Mesenchymal stem cell (in vitro differentiated cells and primary cell): ENCODE measurements at regions not wholly inside any gene's neighbourhood (a gene's known extent, or its start where the extent isn't known, plus 50 kb on each side); places are given as distances from the start of the nearest gene placed in this dataset.

Experiments used
- DNase-seq: peaks from one replicate; pipeline ENCODE4 v3.0.0-alpha.2; 2013
- H2AFZ ChIP-seq: one replicate; pipeline ENCODE4 v1.6.1; 2013; ENCODE audit warnings: low read depth, mild to moderate bottlenecking, control low read depth, inconsistent platforms, low read length, moderate library complexity
- H2AK5ac ChIP-seq: 2 replicates; pipeline ENCODE4 v1.6.1; 2013; ENCODE audit warnings: low read length, moderate library complexity, mild to moderate bottlenecking, inconsistent platforms; ENCODE audit not compliant: severe bottlenecking
- H2BK120ac ChIP-seq: one replicate; pipeline ENCODE4 v1.6.1; 2013; ENCODE audit warnings: low read depth, mild to moderate bottlenecking, inconsistent platforms, low read length, moderate library complexity
- H2BK12ac ChIP-seq, 2 experiments: one replicate each; pipeline ENCODE4 v1.6.1; 2013; ENCODE audit warnings: inconsistent platforms in 2 of 2, low read length in 2 of 2, mild to moderate bottlenecking in 2 of 2, moderate library complexity in 2 of 2, control low read depth in 1 of 2
- H2BK15ac ChIP-seq: one replicate; pipeline ENCODE4 v1.6.1; 2013; ENCODE audit warnings: mild to moderate bottlenecking, low read depth, inconsistent platforms; ENCODE audit not compliant: poor library complexity, severe bottlenecking
- H2BK5ac ChIP-seq: 2 replicates; pipeline ENCODE4 v1.6.1; 2013; ENCODE audit warnings: low read depth, mild to moderate bottlenecking, low read length, control low read depth, inconsistent platforms; ENCODE audit not compliant: poor library complexity, severe bottlenecking
- H3K14ac ChIP-seq, 2 experiments: one replicate each; pipeline ENCODE4 v1.6.1; 2013; ENCODE audit warnings: inconsistent platforms in 2 of 2, low read length in 2 of 2, control low read depth in 1 of 2, mild to moderate bottlenecking in 1 of 2, moderate library complexity in 1 of 2
- H3K18ac ChIP-seq, 2 experiments: one replicate each; pipeline ENCODE4 v1.6.1; 2013; ENCODE audit warnings: inconsistent platforms in 2 of 2, low read length in 2 of 2, control low read depth in 1 of 2, low read depth in 1 of 2, mild to moderate bottlenecking in 1 of 2
- H3K23ac ChIP-seq, 2 experiments: one replicate each; pipeline ENCODE4 v1.6.1; 2013; ENCODE audit warnings: inconsistent platforms in 2 of 2, low read length in 2 of 2, mild to moderate bottlenecking in 2 of 2, moderate library complexity in 2 of 2, control low read depth in 1 of 2
- H3K27ac ChIP-seq: 2 replicates; pipeline ENCODE4 v1.5.1; 2013; ENCODE audit warnings: mild to moderate bottlenecking, moderate library complexity, low read length, control low read depth, inconsistent platforms; ENCODE audit not compliant: poor library complexity, severe bottlenecking
- H3K27me3 ChIP-seq, 2 experiments: 2 replicates each; pipeline versions ENCODE4 v1.6.1 to v1.7.0; 2013; ENCODE audit warnings: low read length in 2 of 2, mild to moderate bottlenecking in 2 of 2, moderate library complexity in 2 of 2, control low read depth in 1 of 2, inconsistent platforms in 1 of 2; ENCODE audit not compliant: control insufficient read depth in 1 of 2, insufficient read depth in 1 of 2
- H3K36me3 ChIP-seq, 2 experiments: 2 replicates each; pipeline versions ENCODE4 v1.6.1 to v1.7.0; 2013; ENCODE audit warnings: low read length in 2 of 2, control low read depth in 1 of 2, inconsistent platforms in 1 of 2, low read depth in 1 of 2, mild to moderate bottlenecking in 1 of 2; ENCODE audit not compliant: insufficient read depth in 2 of 2, control insufficient read depth in 1 of 2
- H3K4ac ChIP-seq, 2 experiments: one replicate each; pipeline ENCODE4 v1.6.1; 2013; ENCODE audit warnings: inconsistent platforms in 2 of 2, low read length in 2 of 2, mild to moderate bottlenecking in 2 of 2, moderate library complexity in 2 of 2, control low read depth in 1 of 2, low read depth in 1 of 2
- H3K4me1 ChIP-seq: 2 replicates; pipeline ENCODE4 v1.6.1; 2013; ENCODE audit warnings: low read depth, low read length, control low read depth; ENCODE audit not compliant: control insufficient read depth, insufficient read depth
- H3K4me2 ChIP-seq: 2 replicates; pipeline ENCODE4 v1.6.1; 2013; ENCODE audit warnings: low read length, mild to moderate bottlenecking, inconsistent platforms; ENCODE audit not compliant: poor library complexity, severe bottlenecking
- H3K4me3 ChIP-seq, 2 experiments: 2 replicates each; pipeline versions ENCODE4 v1.5.1 to v1.7.0; 2013; ENCODE audit warnings: low read length in 2 of 2, mild to moderate bottlenecking in 2 of 2, control low read depth in 1 of 2, low read depth in 1 of 2; ENCODE audit not compliant: insufficient read depth in 1 of 2
- H3K79me1 ChIP-seq: replicated peaks from 2 replicates; pipeline ENCODE4 v1.6.1; 2013; ENCODE audit warnings: mild to moderate bottlenecking, control low read depth, low read length, inconsistent platforms; ENCODE audit not compliant: poor library complexity, severe bottlenecking
- H3K9ac ChIP-seq: 2 replicates; pipeline ENCODE4 v1.7.0; 2013; ENCODE audit warnings: mild to moderate bottlenecking, low read length, moderate library complexity
- H3K9me3 ChIP-seq: 2 replicates; pipeline ENCODE4 v1.7.0; 2013; ENCODE audit warnings: mild to moderate bottlenecking, low read length; ENCODE audit not compliant: control insufficient read depth
- H4K8ac ChIP-seq: one replicate; pipeline ENCODE4 v1.6.1; 2013; ENCODE audit warnings: inconsistent platforms, mild to moderate bottlenecking, low read length, moderate library complexity
- H4K91ac ChIP-seq: one replicate; pipeline ENCODE4 v1.6.1; 2013; ENCODE audit warnings: mild to moderate bottlenecking, low read length, inconsistent platforms
- WGBS: methylation state at CpG from one replicate; pipeline ENCODE4 v1.1.7; 2013; ENCODE audit warnings: mixed read lengths; 5-methylcytosine and 5-hydroxymethylcytosine counted together

- no peak overlapping the region for H2BK120ac ChIP-seq
- no peak overlapping the region for H2BK5ac ChIP-seq
- H3K4me3 ChIP-seq = no peak overlapping the region
- DNase-seq = no peak
- peaks cover 2% of the 10 kb centered on the region for H3K9me3 ChIP-seq
- no peak overlapping the region for H3K27ac ChIP-seq
- no peak overlapping the region for H3K4me2 ChIP-seq
- no peaks in the 10 kb centered on the region for H3K79me1 ChIP-seq
- no peak overlapping the region for H3K9ac ChIP-seq
- WGBS = no CpG with 5 or more reads among the region's 1 CpG
- no peak overlapping the region for H2AFZ ChIP-seq
- H3K23ac ChIP-seq = no peak overlapping the region
- H3K36me3 ChIP-seq = no peaks in the 10 kb centered on the region
- H4K8ac ChIP-seq = no peak overlapping the region
- no peaks in the 10 kb centered on the region for H3K4me1 ChIP-seq
- H2BK12ac ChIP-seq = no peak overlapping the region
- H2AK5ac ChIP-seq = no peak overlapping the region
- H3K4ac ChIP-seq = no peak overlapping the region
- H3K18ac ChIP-seq = no peak overlapping the region
- H3K27me3 ChIP-seq = no peaks in the 10 kb centered on the region
- H2BK15ac ChIP-seq = no peak overlapping the region
- H3K14ac ChIP-seq = no peak overlapping the region
- no peak overlapping the region for H4K91ac ChIP-seq
Observed at GRCh38 chr4:28947374-28947773, 1772.8 kb upstream of the PCDH7 start.

- no peaks in the 10 kb centered on the region for H3K36me3 ChIP-seq
- H3K27ac ChIP-seq = no peak overlapping the region
- H3K4me2 ChIP-seq = no peak overlapping the region
- H3K79me1 ChIP-seq = no peaks in the 10 kb centered on the region
- no peak overlapping the region for H3K4me3 ChIP-seq
- H3K18ac ChIP-seq = no peak overlapping the region
- no peak overlapping the region for H3K14ac ChIP-seq
- H3K4me1 ChIP-seq = no peaks in the 10 kb centered on the region
- H2AFZ ChIP-seq = no peak overlapping the region
- no peak overlapping the region for H2BK5ac ChIP-seq
- no peak for DNase-seq
- no peaks in the 10 kb centered on the region for H3K9me3 ChIP-seq
- H3K4ac ChIP-seq = no peak overlapping the region
- no peak overlapping the region for H2BK15ac ChIP-seq
- no peak overlapping the region for H2BK120ac ChIP-seq
- no peak overlapping the region for H4K8ac ChIP-seq
- H3K23ac ChIP-seq = no peak overlapping the region
- H4K91ac ChIP-seq = no peak overlapping the region
- H3K9ac ChIP-seq = no peak overlapping the region
- WGBS = no CpG with 5 or more reads among the region's 2 CpGs
- no peak overlapping the region for H2BK12ac ChIP-seq
- no peaks in the 10 kb centered on the region for H3K27me3 ChIP-seq
- H2AK5ac ChIP-seq = no peak overlapping the region
Observed at GRCh38 chr4:28948501-28948900, 1771.7 kb upstream of the PCDH7 start.

- H3K4ac ChIP-seq = peak overlapping the region in 1 of 2 experiments; percentile 75
Observed at GRCh38 chr4:28966982-28967381, 1753.2 kb upstream of the PCDH7 start.

GRCh38 chr4:28973587-28974350, 1746.4 kb upstream of the PCDH7 start:
- H2AFZ ChIP-seq = no peak overlapping the region
- no peak overlapping the region for H2BK15ac ChIP-seq
- no peak overlapping the region for H3K4ac ChIP-seq
- no peak overlapping the region for H2BK120ac ChIP-seq
- H3K4me3 ChIP-seq = no peak overlapping the region
- H3K4me1 ChIP-seq = no peaks in the 10 kb centered on the region
- H3K18ac ChIP-seq = no peak overlapping the region
- no peak overlapping the region for H3K23ac ChIP-seq
- no peak overlapping the region for H2BK5ac ChIP-seq
- H3K27ac ChIP-seq = no peak overlapping the region
- H2BK12ac ChIP-seq = peak overlapping the region in 1 of 2 experiments; percentile 77
- no peaks in the 10 kb centered on the region for H3K27me3 ChIP-seq
- no peak overlapping the region for H3K9ac ChIP-seq
- 92% methylated on average over 2 of the region's 3 CpGs for WGBS
- no peak overlapping the region for H2AK5ac ChIP-seq
- H4K8ac ChIP-seq = no peak overlapping the region
- no peak overlapping the region for H3K14ac ChIP-seq
- no peak overlapping the region for H4K91ac ChIP-seq
- H3K79me1 ChIP-seq = no peaks in the 10 kb centered on the region
- no peaks in the 10 kb centered on the region for H3K9me3 ChIP-seq
- DNase-seq = peak; percentile 60
- no peaks in the 10 kb centered on the region for H3K36me3 ChIP-seq
- no peak overlapping the region for H3K4me2 ChIP-seq

More at GRCh38 chr4:28966982-28967381, 1753.2 kb upstream of the PCDH7 start:
- Histone ChIP-seq H3K18ac (no peak overlapping the region), H3K4me1 (peaks cover 2% of the 10 kb centered on the region), H2BK12ac (no peak overlapping the region), H4K91ac (no peak overlapping the region), H3K9me3 (no peaks in the 10 kb centered on the region), H3K14ac (no peak overlapping the region), H2AFZ (no peak overlapping the region), H3K27me3 (no peaks in the 10 kb centered on the region), H3K79me1 (no peaks in the 10 kb centered on the region), H3K4me2 (peak overlapping the region; percentile 56), H2BK5ac (no peak overlapping the region), H2BK120ac (no peak overlapping the region), H3K9ac (no peak overlapping the region), H4K8ac (no peak overlapping the region), H2BK15ac (no peak overlapping the region), H2AK5ac (no peak overlapping the region), H3K23ac (no peak overlapping the region), H3K4me3 (no peak overlapping the region), H3K27ac (peak overlapping the region; percentile 61), H3K36me3 (no peaks in the 10 kb centered on the region)
- peak; percentile 82 for DNase-seq
- WGBS = 29% methylated on average over 2 of the region's 4 CpGs
